SK-N-SH (cell line): ENCODE measurements at regions not wholly inside any gene's neighbourhood (a gene's known extent, or its start where the extent isn't known, plus 50 kb on each side); places are given as distances from the start of the nearest gene placed in this dataset.

Experiments
- CTCF ChIA-PET: fragments of 300-600, 350-600 bp; formaldehyde crosslinking; extraction: SDS; loops from one replicate; lab custom pipeline; 2021; lab: Yijun Ruan, JAX
- POLR2A ChIA-PET: fragments of 350-600 bp; sonication (Branson Sonifier 250); formaldehyde crosslinking; extraction: SDS; loops from one replicate; lab custom pipeline; 2020; ENCODE audit warnings: antibody characterized with exemption, inconsistent platforms; lab: Yijun Ruan, JAX
- DNase-seq: peaks from one replicate; pipeline ENCODE4 v3.0.0; 2012
- H2AFZ ChIP-seq: fragments of 200-600 bp; sonication (generic); 2 replicates; pipeline ENCODE4 v1.8.1; 2016; ENCODE audit warnings: antibody characterized with exemption, mild to moderate bottlenecking, low read depth
- H3F3A ChIP-seq: fragments of 200-600 bp; sonication (generic); replicated peaks from 2 replicates; pipeline ENCODE3; 2016; ENCODE audit warnings: antibody characterized with exemption, mild to moderate bottlenecking; ENCODE audit not compliant: insufficient read depth
- H3K27ac ChIP-seq, 2 experiments: fragments of 200-500 bp in 1 of 2; fragments of 200-600 bp in 1 of 2; sonication (Bioruptor generic) in 1 of 2; sonication (generic), shearing (Covaris generic) in 1 of 2; 2 replicates each; pipeline versions ENCODE4 v1.5.1 to v1.6.1; 2014 to 2016; ENCODE audit warnings: low read depth in 2 of 2, inconsistent platforms in 1 of 2, low read length in 1 of 2, mild to moderate bottlenecking in 1 of 2, mixed read lengths in 1 of 2
- H3K27me3 ChIP-seq: fragments of 200-600 bp; sonication (generic), shearing (Covaris generic); 2 replicates; pipeline ENCODE4 v1.6.1; 2016; ENCODE audit warnings: mixed run types; ENCODE audit not compliant: insufficient read depth
- H3K36me3 ChIP-seq, 2 experiments: fragments of 200-500 bp in 1 of 2; fragments of 200-600 bp in 1 of 2; sonication (Bioruptor generic) in 1 of 2; sonication (generic) in 1 of 2; replicated peaks in 1 of 2; 2 replicates each; pipeline versions ENCODE3 to v1.5.1; 2014 to 2016; ENCODE audit warnings: low read length in 1 of 2, mild to moderate bottlenecking in 1 of 2; ENCODE audit not compliant: insufficient read depth in 2 of 2, control insufficient read depth in 1 of 2
- H3K4me1 ChIP-seq, 2 experiments: fragments of 200-500 bp in 1 of 2; fragments of 200-600 bp in 1 of 2; sonication (Bioruptor generic) in 1 of 2; sonication (generic), shearing (Covaris generic) in 1 of 2; 2 replicates each; pipeline versions ENCODE4 v1.5.1 to v1.6.1; 2014 to 2016; ENCODE audit warnings: low read depth in 1 of 2, low read length in 1 of 2, mixed run types in 1 of 2; ENCODE audit not compliant: insufficient read depth in 2 of 2, control insufficient read depth in 1 of 2
- H3K4me2 ChIP-seq: fragments of 200-600 bp; sonication (generic), shearing (Covaris generic); 2 replicates; pipeline ENCODE4 v1.6.1; 2017; ENCODE audit warnings: mixed run types
- H3K4me3 ChIP-seq, 2 experiments: fragments of 200-500 bp in 1 of 2; fragments of 200-600 bp in 1 of 2; sonication (Bioruptor generic) in 1 of 2; sonication (generic), shearing (Covaris generic) in 1 of 2; 2 replicates each; pipeline versions ENCODE4 v1.5.1 to v1.8.1; 2014 to 2016; ENCODE audit warnings: low read depth in 2 of 2, inconsistent platforms in 1 of 2, low read length in 1 of 2, mild to moderate bottlenecking in 1 of 2, mixed read lengths in 1 of 2, moderate library complexity in 1 of 2
- H3K79me2 ChIP-seq: fragments of 200-600 bp; sonication (generic); 2 replicates; pipeline ENCODE4 v1.8.1; 2017; ENCODE audit warnings: mild to moderate bottlenecking; ENCODE audit not compliant: insufficient read depth
- H3K9ac ChIP-seq: fragments of 200-600 bp; sonication (generic); 2 replicates; pipeline ENCODE4 v1.6.1; 2017; ENCODE audit warnings: mixed run types
- H3K9me2 ChIP-seq: fragments of 200-600 bp; sonication (generic); 2 replicates; pipeline ENCODE4 v1.6.1; 2017; ENCODE audit warnings: mixed run types
- H3K9me3 ChIP-seq: fragments of 200-600 bp; sonication (generic); 2 replicates; pipeline ENCODE4 v1.6.1; 2017; ENCODE audit warnings: mixed run types, mild to moderate bottlenecking, moderate library complexity
- H4K20me1 ChIP-seq: fragments of 200-600 bp; sonication (generic); 2 replicates; pipeline ENCODE4 v1.6.1; 2017; ENCODE audit warnings: mild to moderate bottlenecking, mixed run types; ENCODE audit not compliant: insufficient read depth
- EP300 ChIP-seq, 2 experiments: IDR thresholded peaks; 2 replicates each; pipeline versions ENCODE4 v1.4.0 to v1.6.1; 2012; ENCODE audit warnings: borderline replicate concordance in 1 of 2, low read depth in 1 of 2, low read length in 1 of 2
- EZH2phosphoT487 ChIP-seq: fragments of 200-600 bp; sonication (generic); IDR thresholded peaks from 2 replicates; pipeline ENCODE4 v1.6.1; 2017; ENCODE audit warnings: low read depth, mixed run types, mild to moderate bottlenecking, antibody characterized with exemption, moderate library complexity, borderline replicate concordance
- GATA2 ChIP-seq: sonication (generic); formaldehyde crosslinking; IDR thresholded peaks from 2 replicates; pipeline ENCODE4 v1.5.0; 2020; ENCODE audit warnings: mild to moderate bottlenecking, missing genetic modification reagents
- IRF3 ChIP-seq: fragments of 150-350 bp; IDR thresholded peaks from 2 replicates; pipeline ENCODE4 v1.6.1; 2016; ENCODE audit warnings: mild to moderate bottlenecking, low read depth, low read length
- MAX ChIP-seq: IDR thresholded peaks from 2 replicates; pipeline ENCODE4 v1.4.0; 2012; ENCODE audit warnings: low read depth
- MEF2A ChIP-seq: IDR thresholded peaks from 2 replicates; pipeline ENCODE4 v1.4.0; 2012; ENCODE audit warnings: low read depth, borderline replicate concordance
- NRF1 ChIP-seq: IDR thresholded peaks from 2 replicates; pipeline ENCODE4 v1.6.1; 2012; ENCODE audit warnings: low read depth, mild to moderate bottlenecking, low read length
- PBX3 ChIP-seq: IDR thresholded peaks from 2 replicates; pipeline ENCODE4; 2012
- RCOR1 ChIP-seq: fragments of 150-350 bp; IDR thresholded peaks from 2 replicates; pipeline ENCODE4 v1.6.1; 2017; ENCODE audit warnings: antibody characterized with exemption, low read length
- SMC3 ChIP-seq: IDR thresholded peaks from 2 replicates; pipeline ENCODE4 v1.6.1; 2012; ENCODE audit warnings: low read depth, low read length, improper control_type of control experiment
- TAF1 ChIP-seq: IDR thresholded peaks from 2 replicates; pipeline ENCODE4 v1.6.1; 2012; ENCODE audit warnings: low read depth, mild to moderate bottlenecking, low read length, moderate library complexity, borderline replicate concordance
- USF1 ChIP-seq: IDR thresholded peaks from 2 replicates; pipeline ENCODE4 v1.4.0; 2012; ENCODE audit warnings: low read depth, borderline replicate concordance
- USF2 ChIP-seq: fragments of 150-350 bp; IDR thresholded peaks from 2 replicates; pipeline ENCODE4 v1.6.1; 2017; ENCODE audit warnings: antibody characterized with exemption, low read length, low read depth, borderline replicate concordance
- YY1 ChIP-seq: IDR thresholded peaks from 2 replicates; pipeline ENCODE4 v1.4.0; 2012; ENCODE audit warnings: low read depth, mild to moderate bottlenecking
- whole genome bisulfite sequencing: methylation state at CpG from one replicate; pipeline ENCODE4 v1.1.6; 2017; ENCODE audit warnings: low lambda C conversion rate; 5-methylcytosine and 5-hydroxymethylcytosine counted together

GRCh38 chr4:180745019-180745418 is 1498.2 kb upstream of the TENM3 start:
- H3K27ac ChIP-seq: no peak overlapping the region
- H3K4me1 ChIP-seq: peaks cover 0 to 2% of the 10 kb centered on the region in 2 experiments; a peak in 2 of 4 replicates
- no peak overlapping the region for H3K9ac ChIP-seq
- no peaks in the 10 kb centered on the region for H3K36me3 ChIP-seq
- no peaks in the 10 kb centered on the region for H4K20me1 ChIP-seq
- no peaks in the 10 kb centered on the region for H3K9me3 ChIP-seq
- H3K27me3 ChIP-seq: no peaks in the 10 kb centered on the region
- H3K79me2 ChIP-seq: no peaks in the 10 kb centered on the region
- peak; percentile 7 for DNase-seq
- no peak overlapping the region for H3K4me3 ChIP-seq
- H3K4me2 ChIP-seq: no peak overlapping the region
- ChIA-PET CTCF (no interaction called here), POLR2A (no interaction called here)
- no peak overlapping the region for H2AFZ ChIP-seq
- 3% methylated on average over 4 of the region's 4 CpGs for WGBS
- no peak for TF ChIP-seq EZH2phosphoT487
- TF ChIP-seq YY1: no peak
- no peak for TF ChIP-seq PBX3
- TF ChIP-seq MAX: no peak
- TF ChIP-seq NRF1: no peak
- TF ChIP-seq MEF2A: no peak
- no peak for TF ChIP-seq IRF3
- peak; percentile 31; the same call in 1 of the 2 replicates for TF ChIP-seq RCOR1
- TF ChIP-seq USF1: no peak
- TF ChIP-seq TAF1: no peak
- no peak for TF ChIP-seq SMC3
- TF ChIP-seq USF2: no peak
- TF ChIP-seq EP300 (IDR thresholded peaks at IDR 0.05; ENCODE audit: borderline replicate concordance in 1 of 2, low read depth in 1 of 2, low read length in 1 of 2): peak in 1 of 2 experiments; percentile 30; a peak in 1 of 4 replicates
- peak; percentile 50 for TF ChIP-seq GATA2 (CRISPR knock-in tag)
- TF ChIP-seq, all 33 proteins: peak for 3
- no peaks in the 10 kb centered on the region for H3F3A ChIP-seq
- no peaks in the 10 kb centered on the region for H3K9me2 ChIP-seq
